Activated T-cell treated with anti-CD3 and anti-CD28 coated beads, Interleukin-2, amount 50 U/mL, for 4 hours (primary cell): ENCODE measurements at regions not wholly inside any gene's neighbourhood (a gene's known extent, or its start where the extent isn't known, plus 50 kb on each side); places are given as distances from the start of the nearest gene placed in this dataset.
"Not testable (repeated sequence)": the region's sequence is repeated elsewhere in the genome, so short reads cannot be mapped to it uniquely, and the experiment has no call there.

Experiments
- ATAC-seq, 2 donors: fragments of 200-7000 bp; cut with Tn5 transposase; one replicate each; pipeline ENCODE4 v1.10.0; 2021
- DNase-seq: peaks from one replicate; pipeline ENCODE4 v3.0.0-alpha.2; 2020
- H3K27me3 Mint-ChIP-seq: one replicate; pipeline ENCODE4 v1.8.0; 2021; ENCODE audit warnings: low read depth, mixed read lengths
- H3K36me3 Mint-ChIP-seq: one replicate; pipeline ENCODE4 v1.8.0; 2022; ENCODE audit warnings: mixed read lengths; ENCODE audit not compliant: insufficient read depth
- H3K4me1 Mint-ChIP-seq: one replicate; pipeline ENCODE4 v1.8.0; 2021; ENCODE audit warnings: low read depth, mixed read lengths
- H3K4me3 Mint-ChIP-seq: one replicate; pipeline ENCODE4 v1.8.0; 2021; ENCODE audit warnings: mild to moderate bottlenecking, moderate library complexity, mixed read lengths
- H3K9me3 Mint-ChIP-seq: one replicate; pipeline ENCODE4 v1.8.0; 2021; ENCODE audit warnings: mixed read lengths

- not testable (repeated sequence) for H3K9me3 Mint-ChIP-seq, H3K4me1 Mint-ChIP-seq, H3K4me3 Mint-ChIP-seq, DNase-seq, H3K36me3 Mint-ChIP-seq, H3K27me3 Mint-ChIP-seq, ATAC-seq
Observed at GRCh38 chr9:41783070-41783810, 346.0 kb downstream of the CNTNAP3B start.

GRCh38 chr9:41781899-41782298 lies 347.3 kb downstream of the CNTNAP3B start:
- ATAC-seq, DNase-seq, H3K27me3 Mint-ChIP-seq, H3K4me1 Mint-ChIP-seq, H3K4me3 Mint-ChIP-seq, H3K36me3 Mint-ChIP-seq, H3K9me3 Mint-ChIP-seq: not testable (repeated sequence)

- not testable (repeated sequence) for H3K9me3 Mint-ChIP-seq, DNase-seq, H3K27me3 Mint-ChIP-seq, H3K4me1 Mint-ChIP-seq, ATAC-seq, H3K36me3 Mint-ChIP-seq, H3K4me3 Mint-ChIP-seq
Observed at GRCh38 chr9:41779897-41780406, 349.3 kb downstream of the CNTNAP3B start.

- H3K9me3 Mint-ChIP-seq, H3K4me3 Mint-ChIP-seq: not testable (repeated sequence)
Observed at GRCh38 chr9:41779192-41779591, 350.0 kb downstream of the CNTNAP3B start.

GRCh38 chr9:41778535-41779071 lies 350.6 kb downstream of the CNTNAP3B start:
- ATAC-seq, H3K4me3 Mint-ChIP-seq, DNase-seq: not testable (repeated sequence)

More at GRCh38 chr9:41779192-41779591, 350.0 kb downstream of the CNTNAP3B start:
- not testable (repeated sequence) for H3K4me1 Mint-ChIP-seq, DNase-seq, H3K36me3 Mint-ChIP-seq, H3K27me3 Mint-ChIP-seq, ATAC-seq

GRCh38 chr9:41777536-41777935 lies 351.7 kb downstream of the CNTNAP3B start:
- not testable (repeated sequence) for ATAC-seq, H3K36me3 Mint-ChIP-seq, DNase-seq, H3K27me3 Mint-ChIP-seq, H3K9me3 Mint-ChIP-seq, H3K4me1 Mint-ChIP-seq, H3K4me3 Mint-ChIP-seq

More at GRCh38 chr9:41778535-41779071, 350.6 kb downstream of the CNTNAP3B start:
- not testable (repeated sequence) for H3K4me1 Mint-ChIP-seq, H3K27me3 Mint-ChIP-seq, H3K9me3 Mint-ChIP-seq, H3K36me3 Mint-ChIP-seq

GRCh38 chr9:41772541-41772940 lies 356.7 kb downstream of the CNTNAP3B start:
- H3K4me1 Mint-ChIP-seq, ATAC-seq, H3K36me3 Mint-ChIP-seq, DNase-seq, H3K27me3 Mint-ChIP-seq, H3K4me3 Mint-ChIP-seq, H3K9me3 Mint-ChIP-seq: not testable (repeated sequence)

- not testable (repeated sequence) for H3K27me3 Mint-ChIP-seq, H3K4me3 Mint-ChIP-seq, DNase-seq, H3K9me3 Mint-ChIP-seq, H3K36me3 Mint-ChIP-seq, ATAC-seq, H3K4me1 Mint-ChIP-seq
Observed at GRCh38 chr9:41771693-41772092, 357.5 kb downstream of the CNTNAP3B start.

GRCh38 chr9:41754822-41755221 lies 374.4 kb downstream of the CNTNAP3B start:
- H3K36me3 Mint-ChIP-seq, H3K27me3 Mint-ChIP-seq, DNase-seq, H3K9me3 Mint-ChIP-seq, H3K4me1 Mint-ChIP-seq, ATAC-seq, H3K4me3 Mint-ChIP-seq: not testable (repeated sequence)

- not testable (repeated sequence) for H3K4me3 Mint-ChIP-seq
Observed at GRCh38 chr9:41754403-41754802, 374.8 kb downstream of the CNTNAP3B start.

GRCh38 chr9:41741897-41742296 lies 387.3 kb downstream of the CNTNAP3B start:
- H3K9me3 Mint-ChIP-seq, H3K36me3 Mint-ChIP-seq, H3K4me3 Mint-ChIP-seq, H3K27me3 Mint-ChIP-seq, DNase-seq, ATAC-seq, H3K4me1 Mint-ChIP-seq: not testable (repeated sequence)

More at GRCh38 chr9:41754403-41754802, 374.8 kb downstream of the CNTNAP3B start:
- H3K36me3 Mint-ChIP-seq, ATAC-seq, H3K4me1 Mint-ChIP-seq, H3K27me3 Mint-ChIP-seq, H3K9me3 Mint-ChIP-seq, DNase-seq: not testable (repeated sequence)

- H3K9me3 Mint-ChIP-seq, H3K4me3 Mint-ChIP-seq, DNase-seq, H3K4me1 Mint-ChIP-seq, H3K36me3 Mint-ChIP-seq, H3K27me3 Mint-ChIP-seq, ATAC-seq: not testable (repeated sequence)
Observed at GRCh38 chr9:41741173-41741572, 388.1 kb downstream of the CNTNAP3B start.

GRCh38 chr9:41738681-41739080 lies 390.5 kb downstream of the CNTNAP3B start:
- not testable (repeated sequence) for H3K9me3 Mint-ChIP-seq, DNase-seq

GRCh38 chr9:41699190-41699589 lies 430.0 kb downstream of the CNTNAP3B start:
- not testable (repeated sequence) for H3K4me1 Mint-ChIP-seq, H3K27me3 Mint-ChIP-seq, DNase-seq, H3K36me3 Mint-ChIP-seq, H3K4me3 Mint-ChIP-seq, ATAC-seq, H3K9me3 Mint-ChIP-seq

More at GRCh38 chr9:41738681-41739080, 390.5 kb downstream of the CNTNAP3B start:
- H3K4me1 Mint-ChIP-seq, H3K36me3 Mint-ChIP-seq, ATAC-seq, H3K4me3 Mint-ChIP-seq, H3K27me3 Mint-ChIP-seq: not testable (repeated sequence)

GRCh38 chr9:41697080-41697479 lies 432.1 kb downstream of the CNTNAP3B start:
- H3K27me3 Mint-ChIP-seq, ATAC-seq, H3K36me3 Mint-ChIP-seq, DNase-seq, H3K9me3 Mint-ChIP-seq, H3K4me3 Mint-ChIP-seq, H3K4me1 Mint-ChIP-seq: not testable (repeated sequence)
